Retinal pigment epithelial cell (primary cell): ENCODE measurements at regions not wholly inside any gene's neighbourhood (a gene's known extent, or its start where the extent isn't known, plus 50 kb on each side); places are given as distances from the start of the nearest gene placed in this dataset.

Experiments used
- DNase-seq: peaks from one replicate; pipeline ENCODE4 v3.0.0-alpha.2; 2010; ENCODE audit warnings: low read depth
- H3K4me3 ChIP-seq: 2 replicates; pipeline ENCODE4 v1.5.1; 2011; ENCODE audit warnings: mild to moderate bottlenecking, low read length, control low read depth, moderate library complexity
- TF ChIP-seq, protein P1 (sequence below): conservative IDR thresholded peaks from 2 replicates; pipeline ENCODE4 v1.5.1; 2011; ENCODE audit warnings: low read depth, low read length, control low read depth, inconsistent platforms

DNA sequence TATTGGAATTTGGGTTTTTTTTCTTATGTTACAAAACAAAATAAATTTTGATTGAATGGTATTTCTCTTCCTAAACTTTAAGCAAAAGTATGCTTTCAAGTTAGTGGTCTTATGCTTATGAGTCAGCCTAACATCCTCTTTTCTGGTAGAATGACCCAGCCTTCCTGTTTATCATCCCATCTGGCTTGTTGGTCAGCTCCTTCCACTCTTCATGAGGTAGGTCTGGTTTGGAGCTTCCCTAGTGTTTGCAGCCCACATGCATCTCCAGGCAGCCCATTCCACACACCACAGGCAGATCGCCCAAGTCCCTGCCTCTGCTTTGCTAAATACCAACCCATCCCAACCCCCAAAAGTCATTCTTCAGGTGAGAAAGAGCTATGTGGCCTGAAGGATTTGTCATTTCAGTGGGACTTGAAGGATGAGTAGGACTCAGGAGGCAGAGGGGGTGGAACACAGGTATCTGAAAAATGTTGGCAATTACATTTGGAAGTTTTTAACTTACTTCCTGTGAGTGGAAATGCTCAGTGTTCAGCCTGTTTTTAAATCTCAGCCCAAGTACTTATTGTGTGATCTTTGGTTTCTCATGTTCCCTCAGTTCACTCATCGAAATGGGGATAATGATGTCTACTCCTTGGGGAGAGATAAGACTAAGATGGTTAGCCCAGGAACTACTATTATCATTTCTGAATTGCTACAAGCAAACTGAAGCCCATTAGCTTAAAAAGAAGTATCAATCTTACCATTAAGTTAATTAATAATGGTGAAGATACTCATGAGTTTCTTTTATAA lies 294.0 kb downstream of the ADGB start:
- H3K4me3 ChIP-seq: no peak overlapping the region
- no peak for DNase-seq
- TF ChIP-seq, protein P1, sequence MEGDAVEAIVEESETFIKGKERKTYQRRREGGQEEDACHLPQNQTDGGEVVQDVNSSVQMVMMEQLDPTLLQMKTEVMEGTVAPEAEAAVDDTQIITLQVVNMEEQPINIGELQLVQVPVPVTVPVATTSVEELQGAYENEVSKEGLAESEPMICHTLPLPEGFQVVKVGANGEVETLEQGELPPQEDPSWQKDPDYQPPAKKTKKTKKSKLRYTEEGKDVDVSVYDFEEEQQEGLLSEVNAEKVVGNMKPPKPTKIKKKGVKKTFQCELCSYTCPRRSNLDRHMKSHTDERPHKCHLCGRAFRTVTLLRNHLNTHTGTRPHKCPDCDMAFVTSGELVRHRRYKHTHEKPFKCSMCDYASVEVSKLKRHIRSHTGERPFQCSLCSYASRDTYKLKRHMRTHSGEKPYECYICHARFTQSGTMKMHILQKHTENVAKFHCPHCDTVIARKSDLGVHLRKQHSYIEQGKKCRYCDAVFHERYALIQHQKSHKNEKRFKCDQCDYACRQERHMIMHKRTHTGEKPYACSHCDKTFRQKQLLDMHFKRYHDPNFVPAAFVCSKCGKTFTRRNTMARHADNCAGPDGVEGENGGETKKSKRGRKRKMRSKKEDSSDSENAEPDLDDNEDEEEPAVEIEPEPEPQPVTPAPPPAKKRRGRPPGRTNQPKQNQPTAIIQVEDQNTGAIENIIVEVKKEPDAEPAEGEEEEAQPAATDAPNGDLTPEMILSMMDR: no peak

DNA sequence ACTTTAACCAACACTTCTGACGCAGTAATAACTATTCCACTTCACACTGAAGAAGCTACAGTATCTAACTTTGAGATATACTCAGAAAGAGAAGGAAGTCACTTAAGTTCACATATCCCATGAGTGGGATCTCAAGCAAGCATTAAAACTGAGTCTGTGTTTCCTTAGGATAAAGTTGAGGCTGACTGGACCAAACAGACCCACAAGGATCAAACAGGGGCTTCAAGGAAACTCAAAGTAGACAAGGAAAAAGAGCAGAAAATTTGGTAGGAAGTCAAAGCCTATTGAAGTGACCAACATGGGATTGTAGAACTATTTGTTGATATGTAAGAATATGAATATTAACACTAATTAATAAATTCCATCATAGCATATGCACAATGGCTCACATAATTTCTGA lies 294.9 kb downstream of the ADGB start:
- H3K4me3 ChIP-seq: no peak overlapping the region
- TF ChIP-seq, protein P1: no peak
- DNase-seq: no peak

DNA sequence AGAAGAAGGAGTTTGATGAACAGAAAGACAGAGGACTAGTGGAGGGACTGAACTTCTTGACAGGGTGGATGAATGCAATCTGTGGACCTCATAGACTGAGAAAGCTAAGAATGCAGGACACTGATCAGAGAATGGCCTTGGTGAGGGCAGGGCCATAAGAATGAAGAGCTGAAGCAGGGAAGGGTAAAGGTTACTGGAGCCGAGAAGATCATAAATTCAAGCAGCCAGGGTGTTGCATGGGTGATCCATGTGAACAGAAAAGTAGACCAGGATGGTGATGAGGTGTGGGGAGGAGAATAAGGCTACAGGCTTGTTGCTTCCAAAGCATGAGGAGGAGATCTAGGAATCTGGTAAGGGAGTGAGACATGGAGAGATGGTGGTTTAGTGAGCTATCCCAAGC lies 295.9 kb downstream of the ADGB start:
- no peak overlapping the region for H3K4me3 ChIP-seq
- TF ChIP-seq, protein P1: no peak
- DNase-seq: no peak

DNA sequence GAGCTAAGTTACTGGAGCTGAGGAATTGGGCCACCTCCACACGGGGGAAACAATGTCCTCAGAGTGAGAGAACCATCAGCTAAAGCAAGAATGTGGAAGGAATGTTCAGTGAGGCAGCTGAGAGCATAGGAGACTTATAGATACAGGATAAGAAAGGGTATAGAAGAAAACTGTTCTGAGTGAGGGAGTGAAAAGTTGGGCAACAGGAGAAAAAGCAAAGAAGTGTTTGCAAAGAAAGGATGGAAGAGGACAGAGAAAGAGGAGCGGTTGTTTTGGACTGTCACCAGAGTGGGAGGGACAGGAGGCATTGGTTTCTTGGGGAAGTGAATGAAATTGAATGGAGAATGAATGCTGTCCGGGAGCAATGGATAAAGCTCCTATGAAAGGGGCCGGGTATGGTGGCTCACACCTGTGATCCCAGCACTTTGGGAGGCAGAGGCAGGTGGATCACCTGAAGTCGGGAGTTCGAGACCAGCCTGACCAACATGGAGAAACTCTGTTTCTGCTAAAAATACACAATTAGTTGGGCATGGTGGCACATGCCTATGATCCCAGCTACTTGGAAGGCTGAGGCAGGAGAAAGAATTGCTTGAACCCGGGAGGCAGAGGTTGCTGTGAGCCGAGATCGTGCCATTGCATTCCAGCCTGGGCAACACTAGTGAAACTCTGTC lies 296.5 kb downstream of the ADGB start:
- no peak for DNase-seq
- TF ChIP-seq, protein P1: no peak
- H3K4me3 ChIP-seq: no peak overlapping the region

GRCh38 chr6:146895772-146896061 lies 296.9 kb downstream of the ADGB start:
- no peak for DNase-seq
- TF ChIP-seq, protein P1: no peak
- no peak overlapping the region for H3K4me3 ChIP-seq

DNA sequence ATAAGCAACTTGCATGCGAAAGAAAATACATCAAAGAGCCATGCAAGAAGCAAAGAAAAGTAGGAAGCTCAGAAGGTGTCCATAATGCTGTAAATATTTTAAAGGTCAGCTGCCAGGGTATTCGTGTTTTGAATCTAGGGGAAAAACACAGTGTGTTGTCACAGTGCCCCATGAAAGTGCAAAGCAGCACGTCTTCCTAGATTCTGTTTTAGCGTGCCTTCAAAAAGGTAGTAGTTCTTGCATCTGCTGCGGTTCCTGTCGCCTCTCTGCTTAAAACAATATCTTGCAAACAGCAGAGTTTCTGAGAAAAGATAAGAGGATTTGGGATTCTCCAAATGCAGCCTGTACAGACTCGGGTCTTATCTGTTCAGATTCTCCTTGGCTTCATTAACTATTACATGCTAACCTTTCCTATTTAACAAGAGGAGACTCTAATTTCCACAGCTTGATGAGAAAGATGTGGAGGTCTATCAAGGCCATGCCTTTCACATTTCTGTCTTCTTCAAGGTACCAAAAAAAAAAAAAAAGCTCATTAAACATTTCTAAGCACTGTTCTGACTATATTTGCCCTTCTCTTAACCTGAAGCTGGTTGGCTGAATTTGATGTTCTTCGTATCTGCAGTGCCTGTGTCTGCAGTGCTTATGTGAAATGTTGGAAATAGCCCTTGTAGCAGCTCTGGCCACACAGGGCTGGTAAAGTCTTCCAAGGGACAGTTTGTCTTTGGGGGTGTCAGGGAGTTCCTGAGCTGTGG lies 297.5 kb downstream of the ADGB start:
- TF ChIP-seq, protein P1: no peak
- no peak for DNase-seq
- H3K4me3 ChIP-seq: no peak overlapping the region
